MM.1S (cell line): ENCODE measurements at regions not wholly inside any gene's neighbourhood (a gene's known extent, or its start where the extent isn't known, plus 50 kb on each side); places are given as distances from the start of the nearest gene placed in this dataset.

ENCODE experiments used
- DNase-seq: peaks from one replicate; pipeline ENCODE4 v3.0.0-alpha.2; 2015
- H2AFZ ChIP-seq: fragments of 300-600 bp; sonication (generic); 2 replicates; pipeline ENCODE4 v1.6.0; 2016; ENCODE audit warnings: antibody characterized with exemption, low read length
- H3F3A ChIP-seq: fragments of 300-600 bp; sonication (generic); 2 replicates; pipeline ENCODE4 v1.6.1; 2016; ENCODE audit warnings: mild to moderate bottlenecking, antibody characterized with exemption, low read length, moderate library complexity, mixed read lengths; ENCODE audit not compliant: insufficient read depth
- H3K27ac ChIP-seq: fragments of 300-600 bp; sonication (generic); 2 replicates; pipeline ENCODE4 v1.5.1; 2016; ENCODE audit warnings: mild to moderate bottlenecking, low read length
- H3K27me3 ChIP-seq: fragments of 300-600 bp; sonication (generic); replicated peaks from 2 replicates; pipeline ENCODE4 v1.6.0; 2016; ENCODE audit warnings: low read length; ENCODE audit not compliant: insufficient read depth
- H3K36me3 ChIP-seq: fragments of 300-600 bp; sonication (generic); replicated peaks from 2 replicates; pipeline ENCODE4 v1.6.1; 2016; ENCODE audit warnings: mild to moderate bottlenecking, low read length, mixed read lengths; ENCODE audit not compliant: insufficient read depth
- H3K4me1 ChIP-seq: fragments of 300-600 bp; sonication (generic); 2 replicates; pipeline ENCODE4 v1.6.1; 2016; ENCODE audit warnings: low read length, mixed read lengths
- H3K4me2 ChIP-seq: fragments of 300-600 bp; sonication (generic); 2 replicates; pipeline ENCODE4 v1.6.0; 2016; ENCODE audit warnings: low read depth, low read length
- H3K4me3 ChIP-seq: fragments of 300-600 bp; sonication (generic); 2 replicates; pipeline ENCODE4 v1.5.1; 2016; ENCODE audit warnings: low read length, mixed read lengths
- H3K79me2 ChIP-seq: fragments of 300-600 bp; sonication (generic); 2 replicates; pipeline ENCODE4 v1.6.1; 2016; ENCODE audit warnings: mixed run types, low read length, mixed read lengths
- H3K9ac ChIP-seq: fragments of 300-600 bp; sonication (generic); 2 replicates; pipeline ENCODE4 v1.6.1; 2016; ENCODE audit warnings: low read length, mixed read lengths
- H3K9me2 ChIP-seq: fragments of 300-600 bp; sonication (generic); replicated peaks from 2 replicates; pipeline ENCODE4 v1.6.1; 2016; ENCODE audit warnings: mild to moderate bottlenecking, low read length, mixed read lengths; ENCODE audit not compliant: insufficient read depth
- H3K9me3 ChIP-seq: fragments of 300-600 bp; sonication (generic); replicated peaks from 2 replicates; pipeline ENCODE4 v1.6.1; 2016; ENCODE audit warnings: mild to moderate bottlenecking, low read length, mixed read lengths; ENCODE audit not compliant: insufficient read depth
- H4K20me1 ChIP-seq: fragments of 300-600 bp; sonication (generic); 2 replicates; pipeline ENCODE4 v1.6.1; 2016; ENCODE audit warnings: mild to moderate bottlenecking, low read length, moderate library complexity, mixed read lengths; ENCODE audit not compliant: insufficient read depth
- EZH2 ChIP-seq: fragments of 300-600 bp; sonication (generic); optimal IDR thresholded peaks from 2 replicates; pipeline ENCODE3; 2017; ENCODE audit warnings: low read depth, mild to moderate bottlenecking, antibody characterized with exemption, low read length, mixed read lengths
- EZH2phosphoT487 ChIP-seq: fragments of 300-600 bp; sonication (generic); IDR thresholded peaks from 2 replicates; pipeline ENCODE4 v1.6.1; 2018; ENCODE audit warnings: antibody characterized with exemption, low read length
- TF ChIP-seq, protein P1 (sequence below): fragments of 300-600 bp; sonication (generic); IDR thresholded peaks from 2 replicates; pipeline ENCODE4 v1.5.1; 2016; ENCODE audit warnings: antibody characterized with exemption, low read length, mixed read lengths

DNA sequence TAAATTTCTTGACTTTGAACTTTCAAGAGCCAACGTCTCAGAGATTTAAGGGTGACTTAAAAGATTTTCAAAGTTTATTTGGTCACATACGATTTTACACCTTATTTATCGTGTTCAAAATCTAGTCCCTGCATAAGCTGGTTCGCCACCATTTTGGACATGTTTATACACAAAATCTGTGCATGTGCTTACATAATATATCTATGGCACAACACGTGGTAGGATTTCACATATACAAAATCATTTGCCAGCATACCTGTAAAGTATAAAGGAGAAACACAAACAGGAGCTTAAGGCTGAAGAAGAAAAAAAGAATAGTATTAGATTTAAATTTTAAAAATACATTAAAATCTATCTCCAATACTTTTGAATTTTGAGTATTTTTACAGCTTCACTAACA, 190.0 kb upstream of the KYNU start:
- no peak for TF ChIP-seq EZH2phosphoT487
- TF ChIP-seq, protein P1, sequence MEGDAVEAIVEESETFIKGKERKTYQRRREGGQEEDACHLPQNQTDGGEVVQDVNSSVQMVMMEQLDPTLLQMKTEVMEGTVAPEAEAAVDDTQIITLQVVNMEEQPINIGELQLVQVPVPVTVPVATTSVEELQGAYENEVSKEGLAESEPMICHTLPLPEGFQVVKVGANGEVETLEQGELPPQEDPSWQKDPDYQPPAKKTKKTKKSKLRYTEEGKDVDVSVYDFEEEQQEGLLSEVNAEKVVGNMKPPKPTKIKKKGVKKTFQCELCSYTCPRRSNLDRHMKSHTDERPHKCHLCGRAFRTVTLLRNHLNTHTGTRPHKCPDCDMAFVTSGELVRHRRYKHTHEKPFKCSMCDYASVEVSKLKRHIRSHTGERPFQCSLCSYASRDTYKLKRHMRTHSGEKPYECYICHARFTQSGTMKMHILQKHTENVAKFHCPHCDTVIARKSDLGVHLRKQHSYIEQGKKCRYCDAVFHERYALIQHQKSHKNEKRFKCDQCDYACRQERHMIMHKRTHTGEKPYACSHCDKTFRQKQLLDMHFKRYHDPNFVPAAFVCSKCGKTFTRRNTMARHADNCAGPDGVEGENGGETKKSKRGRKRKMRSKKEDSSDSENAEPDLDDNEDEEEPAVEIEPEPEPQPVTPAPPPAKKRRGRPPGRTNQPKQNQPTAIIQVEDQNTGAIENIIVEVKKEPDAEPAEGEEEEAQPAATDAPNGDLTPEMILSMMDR = no peak
- no peak for TF ChIP-seq EZH2
- no peaks in the 10 kb centered on the region for H4K20me1 ChIP-seq
- no peaks in the 10 kb centered on the region for H3K9me2 ChIP-seq

DNA sequence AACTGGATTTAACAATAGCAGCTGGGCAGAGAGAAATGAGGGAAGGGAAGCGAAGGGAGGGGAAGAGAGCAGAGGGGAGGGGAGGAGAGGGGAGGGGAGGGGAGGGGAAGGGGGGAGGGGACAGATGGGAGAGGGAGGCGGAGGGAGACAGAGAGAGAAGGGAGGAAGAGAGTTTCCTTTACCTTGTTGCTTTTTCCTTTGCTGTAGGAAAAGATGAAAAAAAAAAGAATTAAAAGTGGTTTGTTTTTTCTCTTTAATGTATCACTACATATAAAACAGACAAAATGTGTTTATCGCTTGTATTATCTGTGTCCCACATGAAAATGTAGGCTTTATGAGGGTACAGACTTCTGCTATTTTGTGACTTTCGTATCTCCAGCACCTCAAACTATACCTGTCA, 190.4 kb upstream of the KYNU start:
- H3K9ac ChIP-seq = no peak overlapping the region
- H4K20me1 ChIP-seq = no peaks in the 10 kb centered on the region
- H3K4me3 ChIP-seq = no peak overlapping the region
- H3K27me3 ChIP-seq = no peaks in the 10 kb centered on the region
- H3K9me2 ChIP-seq = no peaks in the 10 kb centered on the region
- no peaks in the 10 kb centered on the region for H3K4me1 ChIP-seq
- H3K9me3 ChIP-seq = no peaks in the 10 kb centered on the region
- H3K4me2 ChIP-seq = no peak overlapping the region
- H3K36me3 ChIP-seq = no peaks in the 10 kb centered on the region
- no peak overlapping the region for H3K27ac ChIP-seq
- TF ChIP-seq, protein P1 = no peak
- no peak for TF ChIP-seq EZH2phosphoT487
- no peak for TF ChIP-seq EZH2
- no peaks in the 10 kb centered on the region for H3F3A ChIP-seq
- no peaks in the 10 kb centered on the region for H3K79me2 ChIP-seq
- H2AFZ ChIP-seq = no peak overlapping the region
- DNase-seq = no peak

More for the DNA sequence above, 190.0 kb upstream of the KYNU start:
- Histone ChIP-seq H3K9me3 (no peaks in the 10 kb centered on the region), H2AFZ (no peak overlapping the region), H3F3A (no peaks in the 10 kb centered on the region), H3K79me2 (no peaks in the 10 kb centered on the region), H3K4me1 (no peaks in the 10 kb centered on the region), H3K4me2 (no peak overlapping the region), H3K9ac (no peak overlapping the region), H3K36me3 (no peaks in the 10 kb centered on the region), H3K27ac (no peak overlapping the region), H3K4me3 (no peak overlapping the region), H3K27me3 (no peaks in the 10 kb centered on the region)
- DNase-seq = no peak

DNA sequence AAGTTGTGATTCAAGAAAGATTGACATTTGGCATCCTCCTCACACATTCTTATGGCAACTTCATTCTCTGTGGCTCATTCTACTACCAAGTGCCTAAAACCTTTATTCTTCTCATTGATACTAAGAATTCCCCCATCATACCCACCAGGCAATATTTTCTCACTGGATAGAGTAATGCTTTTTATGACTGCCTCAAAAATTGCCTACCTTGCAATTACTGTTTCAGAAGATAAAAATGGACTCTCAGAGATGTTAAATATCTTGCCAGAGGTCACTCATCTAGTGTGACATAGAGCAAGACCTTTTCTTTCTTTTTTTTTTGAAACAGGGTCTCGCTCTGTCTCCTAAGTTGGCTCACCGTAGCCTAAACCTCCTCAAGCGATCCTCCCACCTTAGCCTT, 192.8 kb upstream of the KYNU start:
- no peaks in the 10 kb centered on the region for H3K27me3 ChIP-seq
- no peaks in the 10 kb centered on the region for H3K79me2 ChIP-seq
- no peak overlapping the region for H3K4me2 ChIP-seq
- DNase-seq = no peak
- no peaks in the 10 kb centered on the region for H3K36me3 ChIP-seq
- H3F3A ChIP-seq = no peaks in the 10 kb centered on the region
- no peak overlapping the region for H2AFZ ChIP-seq
- no peak overlapping the region for H3K4me3 ChIP-seq
- no peaks in the 10 kb centered on the region for H3K4me1 ChIP-seq
- H3K9me3 ChIP-seq = no peaks in the 10 kb centered on the region
- no peak overlapping the region for H3K27ac ChIP-seq
- no peak for TF ChIP-seq EZH2phosphoT487
- TF ChIP-seq, protein P1 = no peak
- no peak for TF ChIP-seq EZH2
- no peaks in the 10 kb centered on the region for H3K9me2 ChIP-seq
- H3K9ac ChIP-seq = no peak overlapping the region
- no peaks in the 10 kb centered on the region for H4K20me1 ChIP-seq
